ENCODE measurements at regions not wholly inside any gene's neighbourhood (a gene's known extent, or its start where the extent isn't known, plus 50 kb on each side); places are given as distances from the start of the nearest gene placed in this dataset.

- Mint-ChIP-seq H3K4me3 (no peak overlapping the region), H3K27ac (no peak overlapping the region), H3K4me1 (ENCODE audit: low read depth in 2 of 2) (no peaks in the 10 kb centered on the region), H3K27me3 (no peaks in the 10 kb centered on the region), H3K9me3 (peaks cover 0 to 4% of the 10 kb centered on the region in 2 donors), H3K36me3 (ENCODE audit: insufficient read depth) (no peaks in the 10 kb centered on the region)
- ATAC-seq (replicated peaks) (no peak), DNase-seq (no peak)
These were observed 579.1 kb downstream of the SLC16A7 start for GRCh38 chr12:60174941-60175340.

- Mint-ChIP-seq H3K9me3 (peaks cover 0 to 2% of the 10 kb centered on the region in 2 donors), H3K27me3 (no peaks in the 10 kb centered on the region), H3K4me1 (ENCODE audit: low read depth in 2 of 2) (no peaks in the 10 kb centered on the region), H3K4me3 (no peak overlapping the region), H3K27ac (no peak overlapping the region), H3K36me3 (ENCODE audit: insufficient read depth) (no peaks in the 10 kb centered on the region)
- no peak for DNase-seq
- ATAC-seq (replicated peaks): no peak
These were observed 581.1 kb downstream of the SLC16A7 start for GRCh38 chr12:60176891-60177290.

- no peak for ATAC-seq (replicated peaks)
- Mint-ChIP-seq H3K27me3 (no peaks in the 10 kb centered on the region), H3K27ac (no peak overlapping the region)
These were observed 584.5 kb downstream of the SLC16A7 start for GRCh38 chr12:60180298-60180697.

GRCh38 chr12:60182354-60182753 is 586.5 kb downstream of the SLC16A7 start:
- Mint-ChIP-seq H3K36me3 (ENCODE audit: insufficient read depth) (no peaks in the 10 kb centered on the region), H3K27ac (no peak overlapping the region), H3K9me3 (peaks cover 0 to 2% of the 10 kb centered on the region in 2 donors), H3K4me1 (ENCODE audit: low read depth in 2 of 2) (no peaks in the 10 kb centered on the region), H3K4me3 (no peak overlapping the region), H3K27me3 (no peaks in the 10 kb centered on the region)
- DNase-seq (no peak), ATAC-seq (replicated peaks) (no peak)

More at GRCh38 chr12:60180298-60180697, 584.5 kb downstream of the SLC16A7 start:
- Mint-ChIP-seq H3K36me3 (ENCODE audit: insufficient read depth) (no peaks in the 10 kb centered on the region), H3K4me1 (ENCODE audit: low read depth in 2 of 2) (no peaks in the 10 kb centered on the region), H3K4me3 (no peak overlapping the region), H3K9me3 (peaks cover 0 to 2% of the 10 kb centered on the region in 2 donors)
- no peak for DNase-seq

GRCh38 chr12:60184096-60184495 is 588.3 kb downstream of the SLC16A7 start:
- Mint-ChIP-seq H3K36me3 (ENCODE audit: insufficient read depth) (no peaks in the 10 kb centered on the region), H3K27me3 (no peaks in the 10 kb centered on the region), H3K4me3 (no peak overlapping the region), H3K9me3 (peaks cover 0 to 4% of the 10 kb centered on the region in 2 donors), H3K27ac (no peak overlapping the region), H3K4me1 (ENCODE audit: low read depth in 2 of 2) (no peaks in the 10 kb centered on the region)
- DNase-seq (no peak), ATAC-seq (replicated peaks) (no peak)

GRCh38 chr12:60185060-60185459 is 589.2 kb downstream of the SLC16A7 start:
- DNase-seq (no peak), ATAC-seq (replicated peaks) (no peak)
- Mint-ChIP-seq H3K9me3 (peaks cover 4 to 7% of the 10 kb centered on the region in 2 donors), H3K27me3 (no peaks in the 10 kb centered on the region), H3K27ac (no peak overlapping the region), H3K4me1 (ENCODE audit: low read depth in 2 of 2) (no peaks in the 10 kb centered on the region), H3K36me3 (ENCODE audit: insufficient read depth) (no peaks in the 10 kb centered on the region), H3K4me3 (no peak overlapping the region)

GRCh38 chr12:60191271-60191670 is 595.4 kb downstream of the SLC16A7 start:
- Mint-ChIP-seq H3K4me3 (no peak overlapping the region), H3K27me3 (no peaks in the 10 kb centered on the region), H3K27ac (no peak overlapping the region), H3K4me1 (ENCODE audit: low read depth in 2 of 2) (no peaks in the 10 kb centered on the region), H3K36me3 (ENCODE audit: insufficient read depth) (no peaks in the 10 kb centered on the region), H3K9me3 (peaks cover 4 to 20% of the 10 kb centered on the region in 2 donors)
- ATAC-seq (replicated peaks) (no peak), DNase-seq (no peak)

GRCh38 chr12:60191676-60192359 is 596.0 kb downstream of the SLC16A7 start:
- H3K4me3 Mint-ChIP-seq: no peak overlapping the region
- H3K36me3 Mint-ChIP-seq (ENCODE audit: insufficient read depth): no peaks in the 10 kb centered on the region
- DNase-seq: no peak
- H3K9me3 Mint-ChIP-seq: peaks cover 8 to 26% of the 10 kb centered on the region in 2 donors
- H3K27ac Mint-ChIP-seq: no peak overlapping the region
- ATAC-seq (replicated peaks): no peak
- no peaks in the 10 kb centered on the region for H3K27me3 Mint-ChIP-seq
- no peaks in the 10 kb centered on the region for H3K4me1 Mint-ChIP-seq (ENCODE audit: low read depth in 2 of 2)

- H3K36me3 Mint-ChIP-seq (ENCODE audit: insufficient read depth): no peaks in the 10 kb centered on the region
These were observed 598.8 kb downstream of the SLC16A7 start for GRCh38 chr12:60194678-60195077.

GRCh38 chr12:60195483-60195882 is 599.7 kb downstream of the SLC16A7 start:
- ATAC-seq (replicated peaks) (no peak), DNase-seq (no peak)
- Mint-ChIP-seq H3K4me1 (ENCODE audit: low read depth in 2 of 2) (no peaks in the 10 kb centered on the region), H3K9me3 (peaks cover 6 to 15% of the 10 kb centered on the region in 2 donors), H3K27ac (no peak overlapping the region), H3K36me3 (ENCODE audit: insufficient read depth) (no peaks in the 10 kb centered on the region), H3K27me3 (no peaks in the 10 kb centered on the region), H3K4me3 (no peak overlapping the region)

More at GRCh38 chr12:60194678-60195077, 598.8 kb downstream of the SLC16A7 start:
- H3K27ac Mint-ChIP-seq: no peak overlapping the region
- no peaks in the 10 kb centered on the region for H3K27me3 Mint-ChIP-seq
- H3K4me3 Mint-ChIP-seq: no peak overlapping the region
- ATAC-seq (replicated peaks): no peak
- peaks cover 6 to 23% of the 10 kb centered on the region in 2 donors for H3K9me3 Mint-ChIP-seq
- H3K4me1 Mint-ChIP-seq (ENCODE audit: low read depth in 2 of 2): no peaks in the 10 kb centered on the region
- no peak for DNase-seq

GRCh38 chr12:60196366-60196765 is 600.5 kb downstream of the SLC16A7 start:
- H3K9me3 Mint-ChIP-seq: peaks cover 6 to 9% of the 10 kb centered on the region in 2 donors
- no peak overlapping the region for H3K27ac Mint-ChIP-seq
- no peaks in the 10 kb centered on the region for H3K36me3 Mint-ChIP-seq (ENCODE audit: insufficient read depth)
- ATAC-seq (replicated peaks) (no peak), DNase-seq (no peak)
- no peak overlapping the region for H3K4me3 Mint-ChIP-seq
- no peaks in the 10 kb centered on the region for H3K27me3 Mint-ChIP-seq
- H3K4me1 Mint-ChIP-seq (ENCODE audit: low read depth in 2 of 2): no peaks in the 10 kb centered on the region

- ATAC-seq (replicated peaks) (no peak), DNase-seq (no peak)
- Mint-ChIP-seq H3K4me3 (no peak overlapping the region), H3K36me3 (ENCODE audit: insufficient read depth) (no peaks in the 10 kb centered on the region), H3K27ac (no peak overlapping the region), H3K27me3 (no peaks in the 10 kb centered on the region), H3K4me1 (ENCODE audit: low read depth in 2 of 2) (no peaks in the 10 kb centered on the region), H3K9me3 (peaks cover 7 to 11% of the 10 kb centered on the region in 2 donors)
These were observed 601.8 kb downstream of the SLC16A7 start for GRCh38 chr12:60197589-60197988.

GRCh38 chr12:60201891-60202290 is 606.1 kb downstream of the SLC16A7 start:
- Mint-ChIP-seq H3K4me1 (ENCODE audit: low read depth in 2 of 2) (no peaks in the 10 kb centered on the region), H3K9me3 (peaks cover 7 to 11% of the 10 kb centered on the region in 2 donors), H3K36me3 (ENCODE audit: insufficient read depth) (no peaks in the 10 kb centered on the region), H3K27ac (no peak overlapping the region), H3K4me3 (no peak overlapping the region), H3K27me3 (no peaks in the 10 kb centered on the region)
- no peak for ATAC-seq (replicated peaks)
- no peak for DNase-seq

GRCh38 chr12:60205500-60205899 is 609.7 kb downstream of the SLC16A7 start:
- no peak overlapping the region for H3K4me3 Mint-ChIP-seq
- H3K27me3 Mint-ChIP-seq: no peaks in the 10 kb centered on the region
- H3K36me3 Mint-ChIP-seq (ENCODE audit: insufficient read depth): no peaks in the 10 kb centered on the region
- no peaks in the 10 kb centered on the region for H3K4me1 Mint-ChIP-seq (ENCODE audit: low read depth in 2 of 2)
- DNase-seq: no peak
- ATAC-seq (replicated peaks): no peak
- peaks cover 8 to 11% of the 10 kb centered on the region in 2 donors for H3K9me3 Mint-ChIP-seq
- no peak overlapping the region for H3K27ac Mint-ChIP-seq
